HG03095 (cell line): ENCODE measurements at regions not wholly inside any gene's neighbourhood (a gene's known extent, or its start where the extent isn't known, plus 50 kb on each side); places are given as distances from the start of the nearest gene placed in this dataset.
"Not testable (repeated sequence)": the region's sequence is repeated elsewhere in the genome, so short reads cannot be mapped to it uniquely, and the experiment has no call there.

Experiments
- ATAC-seq: cut with Tn5 transposase; IDR thresholded peaks from one replicate; pipeline ENCODE4 v1.9.1; 2021; ENCODE audit warnings: moderate library complexity; ENCODE audit not compliant: unreplicated experiment

GRCh38 chr12:92244036-92244435, 98.4 kb upstream of the BTG1 start:
- ATAC-seq = no peak

- no peak for ATAC-seq
Measured at GRCh38 chr12:92242907-92243306, 97.3 kb upstream of the BTG1 start.

DNA sequence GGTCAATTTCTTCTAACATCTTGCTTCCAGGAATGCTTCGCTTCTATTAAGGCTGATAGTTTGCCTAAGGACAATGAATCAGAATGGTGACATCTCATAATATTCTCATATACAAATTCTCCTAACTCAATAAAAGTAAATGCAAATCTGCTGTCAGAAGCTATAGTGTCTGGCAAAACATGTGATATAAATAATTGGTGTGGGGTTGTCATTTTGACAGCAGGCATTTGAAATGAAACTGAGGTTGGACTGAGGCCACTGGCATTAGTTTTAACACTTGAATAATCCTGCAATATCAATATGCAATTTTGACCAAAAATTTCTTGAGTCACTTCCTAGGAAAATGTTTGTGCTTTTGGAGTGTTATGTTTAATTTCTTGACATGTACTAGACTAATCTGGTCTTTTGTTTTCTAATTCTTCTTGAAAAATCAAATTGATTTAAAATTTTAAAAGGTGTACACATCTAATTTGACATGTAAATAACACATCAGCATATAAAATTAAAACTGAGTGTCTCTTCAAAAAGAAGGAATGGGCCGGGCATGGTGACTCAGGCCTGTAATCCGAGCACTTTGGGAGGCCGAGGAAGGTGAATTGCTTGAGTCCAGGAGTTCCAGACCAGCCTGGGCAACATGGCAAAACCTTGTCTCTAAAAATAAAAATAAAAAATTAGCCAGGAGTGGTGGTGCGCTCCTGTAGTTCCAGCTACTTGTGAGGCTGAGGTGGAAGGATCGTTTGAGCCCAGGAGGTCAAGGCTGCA, 92.3 kb upstream of the BTG1 start:
- ATAC-seq = no peak

DNA sequence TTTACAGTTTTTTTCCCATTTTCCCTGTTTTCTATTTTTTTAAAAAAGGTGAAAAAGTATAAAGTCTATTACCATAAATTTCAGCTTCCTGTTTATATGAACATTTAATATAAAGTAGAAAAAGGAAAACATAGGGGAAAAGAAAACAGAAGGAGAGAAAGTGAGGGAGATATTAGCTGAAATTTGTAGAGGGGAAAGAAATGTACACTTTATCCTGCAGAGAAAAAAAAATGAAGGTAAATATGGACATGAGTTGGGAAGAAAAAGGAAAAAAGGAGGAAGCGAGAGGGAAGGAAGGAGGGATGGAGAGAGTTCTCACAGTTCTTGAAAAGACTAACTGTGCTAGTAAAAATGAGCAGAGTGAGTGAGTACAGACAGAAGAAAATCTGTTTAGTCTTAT, 91.6 kb upstream of the BTG1 start:
- no peak for ATAC-seq

GRCh38 chr12:92235703-92236472, 90.2 kb upstream of the BTG1 start:
- ATAC-seq = no peak

GRCh38 chr12:92234533-92234932, 88.9 kb upstream of the BTG1 start:
- ATAC-seq = no peak

DNA sequence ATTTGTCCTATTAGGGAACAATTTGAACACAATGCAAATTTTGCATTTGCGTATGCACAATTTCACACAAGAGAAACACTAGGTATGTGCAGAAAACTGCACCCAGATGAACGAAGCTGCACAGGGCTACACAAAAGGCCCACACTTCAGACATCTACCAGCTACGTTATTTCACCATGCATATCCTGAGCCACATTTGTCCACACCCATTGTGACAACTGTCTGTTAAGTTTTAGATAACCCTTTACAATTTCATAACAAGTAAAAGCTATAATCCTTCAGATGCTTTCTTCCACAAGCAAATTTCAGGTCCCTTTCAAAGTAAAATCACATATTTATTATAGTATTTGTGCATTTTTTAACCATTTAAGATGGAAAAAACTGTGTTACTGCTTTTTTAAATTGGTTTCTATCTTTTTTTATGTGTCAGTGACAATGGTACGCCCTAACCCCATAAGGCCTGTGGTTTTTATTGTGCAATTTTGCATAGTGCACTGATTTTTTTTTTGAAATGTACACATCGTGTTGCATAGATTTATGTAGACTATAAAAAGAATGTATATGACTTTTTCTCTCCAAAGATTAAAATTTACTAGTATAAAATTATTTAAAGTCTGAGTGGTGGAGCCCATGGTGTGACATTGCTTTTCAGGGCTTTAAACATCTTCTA, 87.8 kb upstream of the BTG1 start:
- no peak for ATAC-seq

GRCh38 chr12:92232371-92232932, 86.8 kb upstream of the BTG1 start:
- ATAC-seq = not testable (repeated sequence)

DNA sequence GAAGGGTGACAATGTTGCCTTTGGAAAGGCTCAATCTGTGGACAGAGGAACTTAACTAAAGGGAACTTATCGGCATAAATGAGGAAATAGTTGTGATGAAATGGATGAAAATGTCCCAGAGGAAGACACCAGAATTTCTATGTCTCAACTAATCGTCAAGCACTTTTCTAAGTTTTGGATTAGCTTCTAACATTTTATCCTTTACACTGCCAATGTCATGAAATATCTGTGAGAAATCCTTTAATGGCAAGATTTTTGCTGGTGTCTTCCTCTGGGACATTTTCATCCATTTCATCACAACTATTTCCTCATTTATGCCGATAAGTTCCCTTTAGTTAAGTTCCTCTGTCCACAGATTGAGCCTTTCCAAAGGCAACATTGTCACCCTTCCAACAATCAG, 86.3 kb upstream of the BTG1 start:
- not testable (repeated sequence) for ATAC-seq

GRCh38 chr12:92231532-92231931, 85.9 kb upstream of the BTG1 start:
- not testable (repeated sequence) for ATAC-seq

DNA sequence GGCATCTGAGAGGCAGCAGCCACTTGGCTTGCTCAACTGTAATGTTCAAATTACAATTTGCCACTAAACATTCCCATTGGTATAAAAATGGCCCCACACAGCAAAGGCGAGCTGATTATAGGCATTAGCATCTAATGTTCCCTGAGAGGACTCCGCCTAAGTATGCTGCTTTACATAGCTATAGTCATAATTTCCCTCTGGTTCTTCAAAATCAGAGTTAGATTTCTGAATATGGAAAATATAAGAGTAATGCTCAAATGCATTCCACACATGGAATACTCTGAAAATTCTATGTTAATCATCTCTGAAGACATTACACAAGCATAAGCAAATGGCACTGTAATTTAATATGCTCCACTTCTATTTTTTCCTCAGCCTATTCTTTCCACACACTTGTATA, 83.7 kb upstream of the BTG1 start:
- ATAC-seq = no peak

DNA sequence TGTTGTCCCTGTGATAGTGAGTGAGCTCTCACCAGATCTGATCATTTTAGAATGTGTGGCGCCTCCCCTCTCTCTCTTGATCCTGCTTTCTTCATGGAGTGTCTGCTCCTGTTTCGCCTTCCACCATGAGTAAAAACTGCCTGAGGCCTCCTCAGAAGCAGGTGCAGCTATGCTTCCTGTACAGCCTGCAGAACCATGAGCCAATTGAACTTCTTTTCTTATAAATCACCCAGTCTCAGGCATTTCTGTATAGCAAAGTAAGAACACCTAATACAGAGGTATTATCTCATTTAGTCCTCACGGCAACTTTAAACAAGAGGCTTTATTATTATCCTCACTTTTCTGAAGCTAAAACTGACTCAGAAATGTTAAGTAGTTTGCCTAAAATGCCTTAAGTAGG, 81.3 kb upstream of the BTG1 start:
- no peak for ATAC-seq

- no peak for ATAC-seq
Measured at GRCh38 chr12:92226071-92226661, 80.5 kb upstream of the BTG1 start.

GRCh38 chr12:92224685-92225331, 79.2 kb upstream of the BTG1 start:
- no peak for ATAC-seq

GRCh38 chr12:92223481-92223880, 77.8 kb upstream of the BTG1 start:
- ATAC-seq = no peak

DNA sequence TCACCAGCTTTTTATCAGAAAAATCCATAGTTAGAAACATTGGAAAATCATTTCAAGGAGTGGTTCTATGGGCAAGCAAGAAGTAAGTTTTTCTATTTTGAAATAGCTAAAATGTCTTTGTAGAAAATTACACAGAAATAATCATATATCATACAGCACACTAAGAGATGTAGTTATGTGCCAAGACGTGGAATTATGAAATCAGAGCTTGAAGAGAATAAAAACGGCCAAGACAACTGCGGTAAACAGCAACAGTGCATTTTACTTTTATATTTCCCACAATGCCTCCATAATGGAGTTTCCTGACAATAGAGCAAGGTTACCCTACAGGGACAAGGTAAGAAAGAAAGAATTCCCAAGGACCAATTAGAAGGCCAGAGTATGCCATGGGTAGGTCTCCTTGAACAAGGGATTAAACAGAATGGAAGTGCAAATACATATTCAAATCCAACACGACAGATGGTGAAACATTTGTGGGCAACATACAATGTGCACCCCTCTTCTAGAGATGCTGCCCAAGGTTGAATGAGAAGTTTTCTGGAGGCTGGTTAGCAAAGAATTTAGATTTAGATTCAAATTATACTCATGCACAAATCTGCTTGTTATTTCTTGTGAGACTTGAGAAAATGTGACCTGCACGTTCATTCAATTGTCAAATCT, 76.1 kb upstream of the BTG1 start:
- no peak for ATAC-seq

DNA sequence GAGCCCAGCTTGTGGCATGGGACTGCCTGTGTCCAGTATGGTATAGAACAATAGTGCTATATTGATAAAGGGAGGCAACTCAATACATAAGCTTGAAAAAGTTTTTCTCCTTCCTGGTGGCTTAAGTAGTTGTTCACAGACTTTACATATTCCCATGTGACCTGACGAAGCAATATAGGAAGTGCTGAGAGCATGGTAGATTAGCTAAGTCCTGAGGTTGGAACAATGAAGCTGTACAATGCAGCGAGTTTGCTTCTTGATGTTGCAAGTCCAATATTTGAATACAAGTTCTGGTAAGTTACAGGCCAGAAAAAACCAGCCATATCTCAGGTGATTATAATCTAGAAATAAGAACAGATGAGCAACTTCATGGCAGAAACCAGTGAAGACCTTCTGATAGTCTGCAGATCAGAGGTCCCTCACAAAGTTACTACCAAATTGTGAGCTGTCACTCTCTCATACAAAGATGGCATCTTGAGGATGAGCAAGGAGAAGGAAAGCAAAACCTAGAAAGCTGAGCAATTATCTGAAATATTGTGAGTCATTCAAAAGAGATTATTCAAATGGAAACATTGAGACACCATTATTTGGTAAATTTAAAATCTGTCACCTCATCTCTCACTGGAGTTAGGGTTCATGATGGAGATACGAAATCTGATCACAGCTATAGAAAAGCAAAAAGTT, 72.9 kb upstream of the BTG1 start:
- no peak for ATAC-seq

- no peak for ATAC-seq
Measured at GRCh38 chr12:92216092-92216491, 70.4 kb upstream of the BTG1 start.

- ATAC-seq = no peak
Measured at GRCh38 chr12:92215358-92215757, 69.7 kb upstream of the BTG1 start.

GRCh38 chr12:92213166-92213565, 67.5 kb upstream of the BTG1 start:
- ATAC-seq = no peak
